Naive thymus-derived CD4-positive, alpha-beta T cell (primary cell): ENCODE measurements at regions not wholly inside any gene's neighbourhood (a gene's known extent, or its start where the extent isn't known, plus 50 kb on each side); places are given as distances from the start of the nearest gene placed in this dataset.

Experiments used
- ATAC-seq: fragments of 150-1000 bp; cut with Tn5 transposase; 2 replicates; pipeline ENCODE4 v1.10.0; 2021; ENCODE audit warnings: mild to moderate bottlenecking, moderate library complexity
- CTCF ChIA-PET: fragments of 350-600 bp; sonication (Branson Sonifier 250); formaldehyde crosslinking; loops from one replicate; lab custom pipeline; 2021; ENCODE audit warnings: antibody characterized with exemption; lab: Charles Lee
- POLR2A ChIA-PET: fragments of 350-600 bp; sonication (Branson Sonifier 250); formaldehyde crosslinking; loops from one replicate; lab custom pipeline; 2021; ENCODE audit warnings: antibody characterized with exemption, inconsistent platforms; lab: Charles Lee
- DNase-seq, 9 donors: peaks; one replicate each; pipeline versions ENCODE4 v3.0.0 to v3.0.0-alpha.2; 2020 to 2022; ENCODE audit warnings: mixed read lengths in 1 of 9
- H3K27ac ChIP-seq: one replicate; pipeline ENCODE4 v1.7.0; 2013; ENCODE audit warnings: mild to moderate bottlenecking, low read depth, low read length, moderate library complexity
- H3K27me3 ChIP-seq, 2 donors: one replicate each; pipeline ENCODE4 v1.7.0; 2013; ENCODE audit warnings: low read length in 2 of 2, mild to moderate bottlenecking in 2 of 2, moderate library complexity in 2 of 2; ENCODE audit not compliant: control insufficient read depth in 2 of 2, insufficient read depth in 2 of 2
- H3K36me3 ChIP-seq, 3 experiments: 1 replicate in 2 of 3; 2 replicates in 1 of 3; pipeline ENCODE4 v1.7.0; 2013; ENCODE audit warnings: low read length in 3 of 3, mild to moderate bottlenecking in 3 of 3, moderate library complexity in 1 of 3; ENCODE audit not compliant: insufficient read depth in 3 of 3, control insufficient read depth in 2 of 3
- H3K4me1 ChIP-seq, 2 donors: one replicate each; pipeline ENCODE4 v1.7.0; 2013; ENCODE audit warnings: low read length in 2 of 2, mild to moderate bottlenecking in 2 of 2, moderate library complexity in 1 of 2; ENCODE audit not compliant: control insufficient read depth in 2 of 2, insufficient read depth in 2 of 2
- H3K4me3 ChIP-seq: 2 replicates; pipeline ENCODE4 v1.7.0; 2013; ENCODE audit warnings: mild to moderate bottlenecking, low read length
- H3K9me3 ChIP-seq, 3 experiments: 1 replicate in 2 of 3; 2 replicates in 1 of 3; pipeline ENCODE4 v1.7.0; 2013; ENCODE audit warnings: low read length in 3 of 3; ENCODE audit not compliant: control insufficient read depth in 2 of 3
- H3K27ac Mint-ChIP-seq, 9 donors: one replicate each; pipeline ENCODE4 v1.8.0; 2020 to 2022; ENCODE audit warnings: mixed read lengths in 9 of 9, mild to moderate bottlenecking in 8 of 9, moderate library complexity in 5 of 9, inconsistent platforms in 2 of 9
- H3K27me3 Mint-ChIP-seq, 5 donors: one replicate each; pipeline ENCODE4 v1.8.0; 2021 to 2022; ENCODE audit warnings: mixed read lengths in 5 of 5, mild to moderate bottlenecking in 1 of 5
- H3K36me3 Mint-ChIP-seq, 5 donors: one replicate each; pipeline ENCODE4 v1.8.0; 2020 to 2022; ENCODE audit warnings: mixed read lengths in 5 of 5, mild to moderate bottlenecking in 3 of 5, inconsistent platforms in 1 of 5
- H3K4me1 Mint-ChIP-seq, 7 donors: one replicate each; pipeline ENCODE4 v1.8.0; 2020 to 2022; ENCODE audit warnings: mixed read lengths in 7 of 7, mild to moderate bottlenecking in 3 of 7, inconsistent platforms in 1 of 7
- H3K4me3 Mint-ChIP-seq, 10 donors: one replicate each; pipeline ENCODE4 v1.8.0; 2020 to 2022; ENCODE audit warnings: mild to moderate bottlenecking in 10 of 10, mixed read lengths in 10 of 10, moderate library complexity in 6 of 10, inconsistent platforms in 2 of 10
- H3K9me3 Mint-ChIP-seq, 11 donors: one replicate each; pipeline ENCODE4 v1.8.0; 2020 to 2022; ENCODE audit warnings: mixed read lengths in 11 of 11, mild to moderate bottlenecking in 4 of 11, inconsistent platforms in 1 of 11, moderate library complexity in 1 of 11
- intact Hi-C, 2 donors: fragments of 100-400 bp; cut with micrococcal nuclease; formaldehyde crosslinking; loops; one replicate each; pipeline ENCODE4 v1.15.1; 2023

GRCh38 chr16:27719106-27719445 lies 169.1 kb downstream of the KATNIP start:
- H3K4me3 Mint-ChIP-seq = no peak overlapping the region
- H3K9me3 ChIP-seq = no peaks in the 10 kb centered on the region
- peaks cover 0 to 3% (median 0%) of the 10 kb centered on the region in 11 donors for H3K9me3 Mint-ChIP-seq
- ChIA-PET POLR2A (no interaction called here), CTCF (no interaction called here)
- H3K36me3 ChIP-seq = peaks cover 0 to 8% (median 0%) of the 10 kb centered on the region in 3 experiments
- no peaks in the 10 kb centered on the region for H3K27me3 ChIP-seq
- intact Hi-C loops = no loop called here
- H3K4me1 ChIP-seq = no peaks in the 10 kb centered on the region
- peaks cover 0 to 55% (median 25%) of the 10 kb centered on the region in 5 donors for H3K36me3 Mint-ChIP-seq
- no peak for ATAC-seq
- no peak for DNase-seq
- H3K27ac ChIP-seq = no peak overlapping the region
- no peak overlapping the region for H3K4me3 ChIP-seq
- no peaks in the 10 kb centered on the region for H3K27me3 Mint-ChIP-seq
- H3K27ac Mint-ChIP-seq = peak overlapping the region in 1 of 9 donors; percentile 62
- peaks cover 0 to 2% (median 0%) of the 10 kb centered on the region in 7 donors for H3K4me1 Mint-ChIP-seq

GRCh38 chr16:27720731-27721530 lies 171.0 kb downstream of the KATNIP start:
- H3K4me1 Mint-ChIP-seq = peaks cover 0 to 2% (median 0%) of the 10 kb centered on the region in 7 donors
- H3K27ac Mint-ChIP-seq = peak overlapping the region in 2 of 9 donors; percentile 13 to 22
- POLR2A ChIA-PET = no interaction called here
- ATAC-seq (no peak), DNase-seq (no peak)
- no peaks in the 10 kb centered on the region for H3K27me3 Mint-ChIP-seq
- Histone ChIP-seq H3K4me1 (no peaks in the 10 kb centered on the region), H3K9me3 (no peaks in the 10 kb centered on the region), H3K36me3 (peaks cover 0 to 19% (median 0%) of the 10 kb centered on the region in 3 experiments), H3K27ac (no peak overlapping the region), H3K27me3 (no peaks in the 10 kb centered on the region), H3K4me3 (no peak overlapping the region)
- no peak overlapping the region for H3K4me3 Mint-ChIP-seq
- intact Hi-C loops = no loop called here
- no peaks in the 10 kb centered on the region for H3K9me3 Mint-ChIP-seq
- CTCF ChIA-PET = no interaction called here
- peaks cover 0 to 52% (median 23%) of the 10 kb centered on the region in 5 donors for H3K36me3 Mint-ChIP-seq

DNA sequence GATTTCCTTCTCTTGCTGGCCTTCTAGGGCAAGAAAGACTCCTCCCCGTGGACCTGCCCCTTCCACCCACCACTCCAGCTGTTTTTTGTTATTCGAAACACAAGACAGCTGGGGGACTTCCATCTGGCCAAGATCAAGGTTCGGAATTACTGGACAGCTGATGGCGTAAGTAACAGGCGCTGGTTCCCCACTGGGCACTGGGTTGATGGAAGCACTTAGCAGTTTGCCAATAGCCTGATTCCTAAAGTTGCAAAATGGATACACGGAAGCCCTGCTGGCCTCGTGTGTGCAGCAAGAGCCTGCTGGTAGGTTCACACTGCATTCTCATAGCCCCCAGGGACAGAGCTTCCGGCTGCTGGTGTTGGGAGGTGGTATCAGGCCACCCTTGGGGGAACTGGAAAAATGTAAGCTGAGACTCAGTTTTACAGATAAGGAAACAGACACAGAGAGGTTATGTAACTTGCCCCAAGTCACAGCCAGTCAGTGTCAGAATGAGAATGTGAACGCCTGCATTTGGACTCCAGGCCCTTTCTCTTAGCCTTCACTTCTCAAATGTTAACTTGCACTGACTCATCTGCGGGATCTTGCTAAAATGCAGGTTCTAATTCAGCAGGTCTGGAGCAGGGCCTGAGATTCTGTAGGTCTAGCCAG lies 171.7 kb downstream of the KATNIP start:
- Histone ChIP-seq H3K4me1 (no peaks in the 10 kb centered on the region), H3K27ac (no peak overlapping the region), H3K9me3 (no peaks in the 10 kb centered on the region), H3K36me3 (peaks cover 0 to 26% (median 0%) of the 10 kb centered on the region in 3 experiments), H3K27me3 (no peaks in the 10 kb centered on the region), H3K4me3 (no peak overlapping the region)
- intact Hi-C loops = no loop called here
- H3K4me1 Mint-ChIP-seq = peaks cover 0 to 2% (median 0%) of the 10 kb centered on the region in 7 donors
- H3K36me3 Mint-ChIP-seq = peaks cover 0 to 55% (median 26%) of the 10 kb centered on the region in 5 donors
- no peak overlapping the region for H3K4me3 Mint-ChIP-seq
- DNase-seq = no peak
- no peaks in the 10 kb centered on the region for H3K27me3 Mint-ChIP-seq
- no peak overlapping the region for H3K27ac Mint-ChIP-seq
- H3K9me3 Mint-ChIP-seq = no peaks in the 10 kb centered on the region
- POLR2A ChIA-PET = no interaction called here
- CTCF ChIA-PET = no interaction called here
- no peak for ATAC-seq

DNA sequence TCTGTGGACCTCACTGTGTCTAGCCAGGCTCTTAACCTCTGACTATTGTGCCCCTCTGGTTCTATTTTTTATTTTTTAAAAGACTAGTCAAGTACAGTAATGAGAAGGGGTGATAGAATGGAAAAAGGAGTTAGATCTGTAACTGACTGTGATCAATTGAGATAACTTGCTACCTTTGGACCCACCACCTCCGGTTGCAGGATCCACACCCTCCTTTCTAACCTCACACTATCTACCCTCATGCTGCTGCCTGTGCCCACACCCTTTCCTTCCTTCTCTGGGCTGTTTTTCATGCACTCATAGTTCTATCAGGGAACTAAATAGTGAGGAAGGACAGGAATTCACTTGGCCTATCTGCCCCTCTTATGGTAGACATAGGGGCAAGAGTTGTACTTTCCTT lies 172.3 kb downstream of the KATNIP start:
- CTCF ChIA-PET = no interaction called here
- intact Hi-C loops = no loop called here
- H3K36me3 Mint-ChIP-seq = peaks cover 0 to 57% (median 28%) of the 10 kb centered on the region in 5 donors
- DNase-seq (no peak), ATAC-seq (no peak)
- POLR2A ChIA-PET = no interaction called here
- no peaks in the 10 kb centered on the region for H3K9me3 Mint-ChIP-seq
- H3K27me3 ChIP-seq = no peaks in the 10 kb centered on the region
- no peak overlapping the region for H3K4me3 ChIP-seq
- no peak overlapping the region for H3K27ac ChIP-seq
- no peaks in the 10 kb centered on the region for H3K27me3 Mint-ChIP-seq
- no peak overlapping the region for H3K27ac Mint-ChIP-seq
- H3K4me1 Mint-ChIP-seq = peaks cover 0 to 2% (median 0%) of the 10 kb centered on the region in 7 donors
- H3K36me3 ChIP-seq = peaks cover 0 to 30% (median 0%) of the 10 kb centered on the region in 3 experiments
- H3K4me1 ChIP-seq = no peaks in the 10 kb centered on the region
- no peaks in the 10 kb centered on the region for H3K9me3 ChIP-seq
- no peak overlapping the region for H3K4me3 Mint-ChIP-seq

- DNase-seq (no peak), ATAC-seq (no peak)
- no peaks in the 10 kb centered on the region for H3K9me3 Mint-ChIP-seq
- no peak overlapping the region for H3K27ac Mint-ChIP-seq
- CTCF ChIA-PET = no interaction called here
- intact Hi-C loops = no loop called here
- Histone ChIP-seq H3K27ac (no peak overlapping the region), H3K36me3 (peaks cover 0 to 32% (median 0%) of the 10 kb centered on the region in 3 experiments), H3K4me3 (no peak overlapping the region), H3K4me1 (no peaks in the 10 kb centered on the region), H3K27me3 (no peaks in the 10 kb centered on the region), H3K9me3 (no peaks in the 10 kb centered on the region)
- peaks cover 0 to 2% (median 0%) of the 10 kb centered on the region in 7 donors for H3K4me1 Mint-ChIP-seq
- H3K36me3 Mint-ChIP-seq = peaks cover 0 to 64% (median 28%) of the 10 kb centered on the region in 5 donors
- no peaks in the 10 kb centered on the region for H3K27me3 Mint-ChIP-seq
- H3K4me3 Mint-ChIP-seq = no peak overlapping the region
- POLR2A ChIA-PET = no interaction called here
Observed at GRCh38 chr16:27722892-27723450, 173.0 kb downstream of the KATNIP start.

DNA sequence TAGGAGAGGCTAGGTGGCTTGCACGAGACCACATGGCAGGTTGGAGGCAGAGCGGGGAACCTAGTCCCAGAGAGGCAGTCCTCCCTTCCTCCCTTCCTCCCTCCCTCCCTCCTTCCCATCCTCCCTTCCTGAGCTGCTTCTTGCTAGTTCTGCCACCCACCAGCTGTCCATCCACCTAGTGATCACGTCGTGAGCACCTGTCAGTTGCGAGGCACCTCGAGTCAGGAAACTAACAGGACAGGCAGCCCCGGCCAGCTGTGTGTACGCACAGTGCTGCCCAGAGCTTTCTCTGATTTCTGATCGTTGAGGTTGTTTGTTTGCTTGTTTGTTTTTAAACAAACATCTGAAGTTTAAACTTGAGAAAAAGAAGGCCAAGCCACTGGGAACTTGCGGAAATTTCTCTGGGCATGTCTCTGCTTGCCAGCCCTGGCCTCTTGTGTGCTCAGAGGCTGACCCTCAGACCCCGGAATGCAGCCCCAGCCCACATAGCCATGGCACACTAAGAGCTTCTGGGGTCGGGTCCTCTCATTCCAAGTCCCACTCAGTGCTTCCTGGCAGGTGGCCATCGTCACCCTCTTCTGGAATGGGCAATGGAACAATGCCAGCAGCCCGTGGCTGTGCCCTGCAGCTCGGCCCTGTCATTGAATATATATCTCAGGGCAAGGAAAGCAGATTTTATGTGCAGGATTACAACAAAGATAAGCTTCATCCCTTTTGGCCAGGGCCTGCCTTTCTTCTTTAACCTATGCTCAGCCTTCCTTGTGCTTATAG lies 174.0 kb downstream of the KATNIP start:
- no peaks in the 10 kb centered on the region for H3K4me1 ChIP-seq
- ATAC-seq (no peak), DNase-seq (no peak)
- peak overlapping the region in 1 of 9 donors; percentile 23 for H3K27ac Mint-ChIP-seq
- H3K36me3 ChIP-seq = peaks cover 0 to 32% (median 0%) of the 10 kb centered on the region in 3 experiments
- H3K27me3 Mint-ChIP-seq = no peaks in the 10 kb centered on the region
- peaks cover 0 to 2% (median 0%) of the 10 kb centered on the region in 7 donors for H3K4me1 Mint-ChIP-seq
- intact Hi-C loops = no loop called here
- no peaks in the 10 kb centered on the region for H3K9me3 Mint-ChIP-seq
- no peaks in the 10 kb centered on the region for H3K9me3 ChIP-seq
- CTCF ChIA-PET = no interaction called here
- H3K27ac ChIP-seq = no peak overlapping the region
- peaks cover 0 to 66% (median 28%) of the 10 kb centered on the region in 5 donors for H3K36me3 Mint-ChIP-seq
- POLR2A ChIA-PET = no interaction called here
- H3K4me3 Mint-ChIP-seq = no peak overlapping the region
- no peak overlapping the region for H3K4me3 ChIP-seq
- no peaks in the 10 kb centered on the region for H3K27me3 ChIP-seq
